Panc1 (cell line): ENCODE measurements at regions not wholly inside any gene's neighbourhood (a gene's known extent, or its start where the extent isn't known, plus 50 kb on each side); places are given as distances from the start of the nearest gene placed in this dataset.

Experiments
- ATAC-seq: fragments of 200-7000 bp; cut with Tn5 transposase; 2 replicates; pipeline ENCODE4 v1.9.1; 2020; ENCODE audit warnings: mild to moderate bottlenecking, moderate library complexity
- BruUV-seq: library from RNA; stranded (reverse); fragments of 400-500 nt; replicated peaks from 2 replicates; lab custom pipeline; 2021; lab: Mats Ljungman, UMichigan
- CTCF ChIA-PET: fragments of 300-600 bp; sonication (Branson Sonifier 250); formaldehyde crosslinking; loops from one replicate; lab custom pipeline; 2022; ENCODE audit warnings: antibody characterized with exemption; lab: Charles Lee
- POLR2A ChIA-PET: fragments of 300-600 bp; sonication (Branson Sonifier 250); formaldehyde crosslinking; loops from one replicate; lab custom pipeline; 2022; ENCODE audit warnings: antibody characterized with exemption; lab: Charles Lee
- DNase-seq: peaks from one replicate; pipeline ENCODE4 v3.0.0-alpha.2; 2010; ENCODE audit warnings: low read depth, low spot score
- H3K27ac ChIP-seq: 2 replicates; pipeline ENCODE4 v1.5.1; 2011; ENCODE audit warnings: mild to moderate bottlenecking, low read length, inconsistent platforms
- H3K27me3 ChIP-seq: fragments of 200-500 bp; sonication (Bioruptor generic); 2 replicates; pipeline ENCODE4 v1.6.0; 2014; ENCODE audit warnings: low read length, inconsistent platforms; ENCODE audit not compliant: control insufficient read depth, insufficient read depth
- H3K36me3 ChIP-seq: fragments of 200-500 bp; sonication (Bioruptor generic); 2 replicates; pipeline ENCODE4 v1.5.1; 2014; ENCODE audit warnings: inconsistent platforms, mild to moderate bottlenecking, low read length, moderate library complexity; ENCODE audit not compliant: control insufficient read depth, insufficient read depth
- H3K4me1 ChIP-seq: 2 replicates; pipeline ENCODE4 v1.5.1; 2011; ENCODE audit warnings: inconsistent platforms, mild to moderate bottlenecking, low read length, moderate library complexity; ENCODE audit not compliant: control insufficient read depth, insufficient read depth
- H3K4me3 ChIP-seq, 2 experiments: 2 replicates each; pipeline ENCODE4 v1.5.1; 2011 to 2012; ENCODE audit warnings: low read depth in 2 of 2, low read length in 2 of 2, mild to moderate bottlenecking in 2 of 2, inconsistent platforms in 1 of 2, moderate library complexity in 1 of 2
- H3K9me3 ChIP-seq: fragments of 200-500 bp; sonication (Bioruptor generic); 2 replicates; pipeline ENCODE4 v1.5.1; 2014; ENCODE audit warnings: low read depth, mild to moderate bottlenecking, inconsistent platforms, low read length, moderate library complexity; ENCODE audit not compliant: control insufficient read depth, insufficient read depth
- POLR2AphosphoS5 ChIP-seq: IDR thresholded peaks from 2 replicates; pipeline ENCODE4 v1.6.1; 2012; ENCODE audit warnings: mild to moderate bottlenecking, low read depth, low read length, moderate library complexity
- SIN3A ChIP-seq: IDR thresholded peaks from 2 replicates; pipeline ENCODE4 v1.6.1; 2012; ENCODE audit warnings: low read depth, mild to moderate bottlenecking, low read length, moderate library complexity, borderline replicate concordance; ENCODE audit not compliant: insufficient read depth
- TCF7L2 ChIP-seq: IDR thresholded peaks from 2 replicates; pipeline ENCODE4 v1.6.1; 2011; ENCODE audit warnings: mild to moderate bottlenecking, low read depth, low read length, inconsistent platforms
- in situ Hi-C: cut with HindIII; loops from 2 replicates; pipeline ENCODE4 v1.10.0; 2016; ENCODE audit warnings: low sequenced_read_pairs, low pct_unique_long_range_greater_than_20kb
- intact Hi-C: fragments of 100-400 bp; cut with micrococcal nuclease; formaldehyde crosslinking; loops from one replicate; pipeline ENCODE4 v1.10.0; 2022; ENCODE audit not compliant: unreplicated experiment
- TF ChIP-seq, protein P1 (sequence below): fragments of 450-650 bp; IDR thresholded peaks from 2 replicates; pipeline ENCODE4 v1.5.1; 2017; ENCODE audit warnings: mild to moderate bottlenecking
- TF ChIP-seq, protein P2 (sequence below), 2 experiments: IDR thresholded peaks; 2 replicates each; pipeline ENCODE4 v1.6.1; 2011 to 2012; ENCODE audit warnings: low read depth in 2 of 2, control low read depth in 1 of 2, low read length in 1 of 2, mild to moderate bottlenecking in 1 of 2, moderate library complexity in 1 of 2; ENCODE audit not compliant: insufficient read depth in 1 of 2

DNA sequence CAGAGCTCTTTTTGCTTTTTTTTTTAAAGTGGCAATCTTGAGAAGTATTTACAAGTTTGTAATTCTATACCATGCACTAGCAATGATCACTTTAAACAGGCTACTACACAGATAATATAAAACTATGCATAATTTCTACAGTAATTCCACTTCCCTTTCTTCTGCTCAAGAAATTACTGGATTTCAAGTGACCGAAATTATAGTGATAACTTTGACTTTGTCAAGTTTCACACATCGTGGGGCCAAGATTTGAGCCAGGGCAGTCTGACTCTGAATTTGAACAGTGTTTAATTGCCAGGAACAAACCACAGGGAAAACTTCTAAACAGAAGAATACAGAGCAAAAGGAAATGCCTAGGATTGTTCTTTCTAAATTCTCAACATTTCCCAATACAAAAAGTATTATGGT lies 288.3 kb upstream of the MKLN1 start:
- Histone ChIP-seq H3K27me3 (no peaks in the 10 kb centered on the region), H3K36me3 (no peaks in the 10 kb centered on the region), H3K4me3 (no peak overlapping the region), H3K9me3 (no peaks in the 10 kb centered on the region), H3K27ac (peak overlapping the region; percentile 60; the same call in 1 of the 2 replicates), H3K4me1 (peaks cover 6% of the 10 kb centered on the region; the same call in 1 of the 2 replicates)
- in situ Hi-C loops (no loop called here), intact Hi-C loops (no loop called here)
- TF ChIP-seq POLR2AphosphoS5 (no peak), TCF7L2 (no peak), SIN3A (no peak)
- TF ChIP-seq, protein P1, sequence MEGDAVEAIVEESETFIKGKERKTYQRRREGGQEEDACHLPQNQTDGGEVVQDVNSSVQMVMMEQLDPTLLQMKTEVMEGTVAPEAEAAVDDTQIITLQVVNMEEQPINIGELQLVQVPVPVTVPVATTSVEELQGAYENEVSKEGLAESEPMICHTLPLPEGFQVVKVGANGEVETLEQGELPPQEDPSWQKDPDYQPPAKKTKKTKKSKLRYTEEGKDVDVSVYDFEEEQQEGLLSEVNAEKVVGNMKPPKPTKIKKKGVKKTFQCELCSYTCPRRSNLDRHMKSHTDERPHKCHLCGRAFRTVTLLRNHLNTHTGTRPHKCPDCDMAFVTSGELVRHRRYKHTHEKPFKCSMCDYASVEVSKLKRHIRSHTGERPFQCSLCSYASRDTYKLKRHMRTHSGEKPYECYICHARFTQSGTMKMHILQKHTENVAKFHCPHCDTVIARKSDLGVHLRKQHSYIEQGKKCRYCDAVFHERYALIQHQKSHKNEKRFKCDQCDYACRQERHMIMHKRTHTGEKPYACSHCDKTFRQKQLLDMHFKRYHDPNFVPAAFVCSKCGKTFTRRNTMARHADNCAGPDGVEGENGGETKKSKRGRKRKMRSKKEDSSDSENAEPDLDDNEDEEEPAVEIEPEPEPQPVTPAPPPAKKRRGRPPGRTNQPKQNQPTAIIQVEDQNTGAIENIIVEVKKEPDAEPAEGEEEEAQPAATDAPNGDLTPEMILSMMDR = no peak
- TF ChIP-seq, protein P2, sequence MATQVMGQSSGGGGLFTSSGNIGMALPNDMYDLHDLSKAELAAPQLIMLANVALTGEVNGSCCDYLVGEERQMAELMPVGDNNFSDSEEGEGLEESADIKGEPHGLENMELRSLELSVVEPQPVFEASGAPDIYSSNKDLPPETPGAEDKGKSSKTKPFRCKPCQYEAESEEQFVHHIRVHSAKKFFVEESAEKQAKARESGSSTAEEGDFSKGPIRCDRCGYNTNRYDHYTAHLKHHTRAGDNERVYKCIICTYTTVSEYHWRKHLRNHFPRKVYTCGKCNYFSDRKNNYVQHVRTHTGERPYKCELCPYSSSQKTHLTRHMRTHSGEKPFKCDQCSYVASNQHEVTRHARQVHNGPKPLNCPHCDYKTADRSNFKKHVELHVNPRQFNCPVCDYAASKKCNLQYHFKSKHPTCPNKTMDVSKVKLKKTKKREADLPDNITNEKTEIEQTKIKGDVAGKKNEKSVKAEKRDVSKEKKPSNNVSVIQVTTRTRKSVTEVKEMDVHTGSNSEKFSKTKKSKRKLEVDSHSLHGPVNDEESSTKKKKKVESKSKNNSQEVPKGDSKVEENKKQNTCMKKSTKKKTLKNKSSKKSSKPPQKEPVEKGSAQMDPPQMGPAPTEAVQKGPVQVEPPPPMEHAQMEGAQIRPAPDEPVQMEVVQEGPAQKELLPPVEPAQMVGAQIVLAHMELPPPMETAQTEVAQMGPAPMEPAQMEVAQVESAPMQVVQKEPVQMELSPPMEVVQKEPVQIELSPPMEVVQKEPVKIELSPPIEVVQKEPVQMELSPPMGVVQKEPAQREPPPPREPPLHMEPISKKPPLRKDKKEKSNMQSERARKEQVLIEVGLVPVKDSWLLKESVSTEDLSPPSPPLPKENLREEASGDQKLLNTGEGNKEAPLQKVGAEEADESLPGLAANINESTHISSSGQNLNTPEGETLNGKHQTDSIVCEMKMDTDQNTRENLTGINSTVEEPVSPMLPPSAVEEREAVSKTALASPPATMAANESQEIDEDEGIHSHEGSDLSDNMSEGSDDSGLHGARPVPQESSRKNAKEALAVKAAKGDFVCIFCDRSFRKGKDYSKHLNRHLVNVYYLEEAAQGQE (IDR thresholded peaks at IDR 0.05; ENCODE audit: insufficient read depth in 1 of 2, low read depth in 2 of 2, low read length in 1 of 2) = no peak
- DNase-seq (no peak), ATAC-seq (no peak)
- ChIA-PET CTCF (interaction anchor here (0.7 to 1.8 kb wide), 5 partner anchors 14 to 155 kb away, joined by 3 to 8 read pairs (median 3); no protein-coding TSS in a partner anchor), POLR2A (no interaction called here)
- BruUV-seq = no TSS peak

DNA sequence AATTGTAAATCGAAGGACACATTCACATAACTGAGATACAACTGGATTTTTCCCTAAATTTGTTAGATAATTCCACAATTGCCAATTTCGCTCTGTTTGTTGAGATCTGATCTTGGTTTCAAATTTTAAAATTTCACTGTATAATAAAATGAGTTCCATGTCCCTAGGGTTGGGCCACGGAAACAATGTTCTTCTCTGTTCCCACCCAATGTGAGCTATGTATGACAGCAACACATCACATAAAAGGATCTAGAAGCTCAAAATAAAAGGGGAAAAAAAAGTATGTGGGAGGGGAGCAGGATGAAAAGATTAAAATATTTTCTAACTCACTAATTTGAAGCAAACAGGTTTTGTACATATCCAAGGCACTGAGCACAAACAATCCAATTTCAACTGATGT lies 287.8 kb upstream of the MKLN1 start:
- peaks cover 6% of the 10 kb centered on the region; the same call in 1 of the 2 replicates for H3K4me1 ChIP-seq
- BruUV-seq = no TSS peak
- DNase-seq (no peak), ATAC-seq (no peak)
- H3K36me3 ChIP-seq = no peaks in the 10 kb centered on the region
- H3K27me3 ChIP-seq = no peaks in the 10 kb centered on the region
- TF ChIP-seq, protein P1 = no peak
- TF ChIP-seq SIN3A = no peak
- no peak for TF ChIP-seq POLR2AphosphoS5
- TF ChIP-seq, protein P2 (IDR thresholded peaks at IDR 0.05; ENCODE audit: insufficient read depth in 1 of 2, low read depth in 2 of 2, low read length in 1 of 2) = no peak
- TF ChIP-seq TCF7L2 = no peak
- CTCF ChIA-PET = interaction anchor here (0.6 to 1.8 kb wide), 8 partner anchors 14 to 143 kb away, joined by 3 to 8 read pairs (median 4); no protein-coding TSS in a partner anchor
- H3K4me3 ChIP-seq = no peak overlapping the region
- in situ Hi-C loops = no loop called here
- H3K9me3 ChIP-seq = no peaks in the 10 kb centered on the region
- POLR2A ChIA-PET = no interaction called here
- intact Hi-C loops = loop anchor here (2.0 to 5.0 kb wide), 2 partner anchors 78 to 143 kb away; no protein-coding TSS in a partner anchor
- H3K27ac ChIP-seq = peak overlapping the region; percentile 60; the same call in 1 of the 2 replicates
